ENCODE measurements at regions not wholly inside any gene's neighbourhood (a gene's known extent, or its start where the extent isn't known, plus 50 kb on each side); places are given as distances from the start of the nearest gene placed in this dataset.

DNA sequence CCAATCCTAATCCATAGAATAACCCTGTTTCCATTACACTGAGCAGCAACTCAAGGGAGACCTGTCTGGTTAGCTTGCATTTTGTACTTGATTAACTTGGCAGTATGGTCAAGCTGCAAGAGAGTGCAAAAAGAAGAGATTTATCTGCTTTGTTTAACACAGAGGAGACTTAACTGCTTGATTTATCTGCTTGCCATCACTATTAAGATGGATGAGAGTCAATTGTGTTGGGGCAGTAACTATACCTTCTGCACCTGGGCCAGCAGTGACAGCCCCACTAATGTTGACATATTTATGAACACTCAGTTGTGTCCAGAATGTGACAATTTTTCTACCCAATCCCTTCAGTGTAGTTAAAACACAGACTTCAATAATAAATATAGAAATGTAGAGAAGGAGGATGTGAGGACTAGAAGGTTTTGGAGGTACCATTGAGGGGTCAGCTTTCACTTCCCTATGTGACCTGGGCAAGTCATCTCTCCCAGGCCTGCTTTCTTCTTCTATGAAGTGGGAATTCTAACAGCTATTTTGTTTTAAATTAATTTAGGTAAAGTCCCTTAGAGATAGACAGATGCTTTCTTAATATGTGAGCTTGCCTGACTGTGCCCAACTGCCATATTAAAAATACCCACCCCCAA is 159.1 kb upstream of the KCNK2 start:
- TF ChIP-seq, protein P1, sequence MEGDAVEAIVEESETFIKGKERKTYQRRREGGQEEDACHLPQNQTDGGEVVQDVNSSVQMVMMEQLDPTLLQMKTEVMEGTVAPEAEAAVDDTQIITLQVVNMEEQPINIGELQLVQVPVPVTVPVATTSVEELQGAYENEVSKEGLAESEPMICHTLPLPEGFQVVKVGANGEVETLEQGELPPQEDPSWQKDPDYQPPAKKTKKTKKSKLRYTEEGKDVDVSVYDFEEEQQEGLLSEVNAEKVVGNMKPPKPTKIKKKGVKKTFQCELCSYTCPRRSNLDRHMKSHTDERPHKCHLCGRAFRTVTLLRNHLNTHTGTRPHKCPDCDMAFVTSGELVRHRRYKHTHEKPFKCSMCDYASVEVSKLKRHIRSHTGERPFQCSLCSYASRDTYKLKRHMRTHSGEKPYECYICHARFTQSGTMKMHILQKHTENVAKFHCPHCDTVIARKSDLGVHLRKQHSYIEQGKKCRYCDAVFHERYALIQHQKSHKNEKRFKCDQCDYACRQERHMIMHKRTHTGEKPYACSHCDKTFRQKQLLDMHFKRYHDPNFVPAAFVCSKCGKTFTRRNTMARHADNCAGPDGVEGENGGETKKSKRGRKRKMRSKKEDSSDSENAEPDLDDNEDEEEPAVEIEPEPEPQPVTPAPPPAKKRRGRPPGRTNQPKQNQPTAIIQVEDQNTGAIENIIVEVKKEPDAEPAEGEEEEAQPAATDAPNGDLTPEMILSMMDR (IDR thresholded peaks at IDR 0.05; ENCODE audit: insufficient read depth, low read depth, low read length), result no peak
- TF ChIP-seq EZH2 (IDR thresholded peaks at IDR 0.05; ENCODE audit: insufficient read depth, low read length), result no peak

Data from astrocyte (in vitro differentiated cells and primary cell).